H1 (cell line): ENCODE measurements at regions not wholly inside any gene's neighbourhood (a gene's known extent, or its start where the extent isn't known, plus 50 kb on each side); places are given as distances from the start of the nearest gene placed in this dataset.

ENCODE experiments used
- CTCF ChIA-PET: fragments of 300-600 bp; sonication (Branson Sonifier 250); formaldehyde crosslinking; loops from one replicate; lab custom pipeline; 2021; ENCODE audit not compliant: partially characterized antibody; lab: Charles Lee
- POLR2A ChIA-PET: fragments of 300-600 bp; sonication (Branson Sonifier 250); formaldehyde crosslinking; loops from one replicate; lab custom pipeline; 2021; ENCODE audit warnings: inconsistent platforms; ENCODE audit not compliant: partially characterized antibody; lab: Charles Lee
- DNase-seq, 2 experiments: peaks; one replicate each; pipeline versions ENCODE4 v3.0.0 to v3.0.0-alpha.2; 2010 to 2022; ENCODE audit warnings: low spot score in 2 of 2, low read depth in 1 of 2, mixed read lengths in 1 of 2
- FAIRE-seq: peaks from 2 replicates; lab custom pipeline; 2011; peaks lifted over from hg19 to GRCh38; lab: Jason Lieb, UNC
- H2AFZ ChIP-seq: 2 replicates; pipeline ENCODE4 v1.8.1; 2012; ENCODE audit warnings: low read length, inconsistent platforms
- H2AK5ac ChIP-seq: 2 replicates; pipeline ENCODE4 v1.6.1; 2013; ENCODE audit warnings: low read depth, low read length
- H2BK120ac ChIP-seq: replicated peaks from 2 replicates; pipeline ENCODE3; 2013; ENCODE audit warnings: low read depth, low read length, inconsistent platforms
- H2BK12ac ChIP-seq: 2 replicates; pipeline ENCODE4 v1.6.1; 2013; ENCODE audit warnings: low read depth, low read length
- H2BK15ac ChIP-seq: 2 replicates; pipeline ENCODE4 v1.6.1; 2013; ENCODE audit warnings: low read length
- H2BK20ac ChIP-seq: 2 replicates; pipeline ENCODE4 v1.6.1; 2013; ENCODE audit warnings: low read length
- H2BK5ac ChIP-seq: 2 replicates; pipeline ENCODE4 v1.6.1; 2013; ENCODE audit warnings: low read depth, low read length
- H3K14ac ChIP-seq: 2 replicates; pipeline ENCODE4 v1.6.1; 2013; ENCODE audit warnings: inconsistent platforms; ENCODE audit not compliant: insufficient read length
- H3K18ac ChIP-seq: 2 replicates; pipeline ENCODE4 v1.6.1; 2013; ENCODE audit warnings: low read length; ENCODE audit errors: extremely low read depth
- H3K23ac ChIP-seq: 2 replicates; pipeline ENCODE4 v1.6.1; 2013; ENCODE audit warnings: inconsistent platforms; ENCODE audit not compliant: insufficient read length
- H3K23me2 ChIP-seq: 2 replicates; pipeline ENCODE4 v1.6.1; 2013; ENCODE audit warnings: low read depth, low read length
- H3K27ac ChIP-seq: 2 replicates; pipeline ENCODE4 v1.6.1; 2011; ENCODE audit warnings: low read depth, low read length, inconsistent platforms
- H3K27me3 ChIP-seq, 4 experiments: replicated peaks in 1 of 4; 1 replicate in 1 of 4; 2 replicates in 3 of 4; pipeline versions ENCODE4 v1.6.1 to v1.8.1; 2011 to 2013; ENCODE audit warnings: low read length in 3 of 4, mild to moderate bottlenecking in 3 of 4, inconsistent platforms in 2 of 4, mixed read lengths in 2 of 4, moderate library complexity in 1 of 4; ENCODE audit not compliant: control insufficient read depth in 3 of 4, insufficient read depth in 3 of 4; ENCODE audit errors: extremely low read depth in 1 of 4
- H3K36me3 ChIP-seq, 4 experiments: 2 replicates each; pipeline versions ENCODE4 v1.6.1 to v1.8.1; 2011 to 2013; ENCODE audit warnings: mild to moderate bottlenecking in 4 of 4, low read length in 3 of 4, moderate library complexity in 2 of 4, control low read depth in 1 of 4, inconsistent platforms in 1 of 4; ENCODE audit not compliant: insufficient read depth in 4 of 4, control insufficient read depth in 2 of 4
- H3K4ac ChIP-seq: replicated peaks from 2 replicates; pipeline ENCODE3; 2013; ENCODE audit warnings: low read length, low read depth, mixed read lengths, inconsistent platforms; ENCODE audit not compliant: insufficient read length
- H3K4me1 ChIP-seq, 4 experiments: replicated peaks in 1 of 4; 1 replicate in 1 of 4; 2 replicates in 3 of 4; pipeline versions ENCODE4 v1.6.1 to v1.8.1; 2011 to 2013; ENCODE audit warnings: low read length in 3 of 4, inconsistent platforms in 2 of 4, mixed read lengths in 1 of 4; ENCODE audit not compliant: insufficient read depth in 4 of 4, control insufficient read depth in 3 of 4
- H3K4me2 ChIP-seq, 2 experiments: 2 replicates each; pipeline versions ENCODE4 v1.6.1 to v1.8.1; 2011 to 2013; ENCODE audit warnings: low read depth in 2 of 2, low read length in 2 of 2, control low read depth in 1 of 2, inconsistent platforms in 1 of 2, mild to moderate bottlenecking in 1 of 2; ENCODE audit not compliant: insufficient read depth in 1 of 2
- H3K4me3 ChIP-seq, 4 experiments: fragments of 200-600, 300-600 bp in 1 of 4; sonication (generic), shearing (Covaris generic), sonication (Bioruptor Twin) in 1 of 4; 2 replicates each; pipeline versions ENCODE4 v1.5.1 to v1.8.1; 2011 to 2016; ENCODE audit warnings: low read length in 4 of 4, low read depth in 3 of 4, control low read depth in 2 of 4, inconsistent platforms in 2 of 4, mild to moderate bottlenecking in 2 of 4, mixed read lengths in 1 of 4, moderate library complexity in 1 of 4; ENCODE audit not compliant: insufficient read depth in 2 of 4; ENCODE audit errors: extremely low read depth in 1 of 4
- H3K56ac ChIP-seq: replicated peaks from 2 replicates; pipeline ENCODE3; 2013; ENCODE audit warnings: low read depth, mild to moderate bottlenecking, mixed read lengths, low read length, inconsistent platforms; ENCODE audit not compliant: insufficient read length
- H3K79me1 ChIP-seq: 2 replicates; pipeline ENCODE4 v1.6.1; 2013; ENCODE audit warnings: low read depth, low read length, control low read depth
- H3K79me2 ChIP-seq, 2 experiments: 2 replicates each; pipeline versions ENCODE4 v1.6.1 to v1.8.1; 2012 to 2013; ENCODE audit warnings: low read length in 2 of 2, mild to moderate bottlenecking in 2 of 2, inconsistent platforms in 1 of 2; ENCODE audit not compliant: insufficient read depth in 2 of 2, control insufficient read depth in 1 of 2
- H3K9ac ChIP-seq, 4 experiments: replicated peaks in 1 of 4; 1 replicate in 1 of 4; 2 replicates in 3 of 4; pipeline versions ENCODE4 v1.6.1 to v1.8.1; 2011 to 2013; ENCODE audit warnings: low read depth in 3 of 4, low read length in 3 of 4, control low read depth in 2 of 4, mild to moderate bottlenecking in 2 of 4, moderate library complexity in 2 of 4, inconsistent platforms in 1 of 4; ENCODE audit errors: extremely low read depth in 1 of 4
- H3K9me3 ChIP-seq, 2 experiments: 2 replicates each; pipeline versions ENCODE4 v1.6.1 to v1.8.1; 2012 to 2013; ENCODE audit warnings: mild to moderate bottlenecking in 2 of 2, moderate library complexity in 2 of 2, control low read depth in 1 of 2, inconsistent platforms in 1 of 2, low read depth in 1 of 2, low read length in 1 of 2, mixed read lengths in 1 of 2; ENCODE audit not compliant: insufficient read depth in 2 of 2
- H4K20me1 ChIP-seq, 2 experiments: replicated peaks in 1 of 2; 2 replicates each; pipeline versions ENCODE3 to v1.8.1; 2011 to 2013; ENCODE audit warnings: inconsistent platforms in 2 of 2, low read length in 2 of 2, mild to moderate bottlenecking in 1 of 2; ENCODE audit not compliant: insufficient read depth in 2 of 2, control insufficient read depth in 1 of 2
- H4K5ac ChIP-seq: 2 replicates; pipeline ENCODE4 v1.6.1; 2013; ENCODE audit warnings: low read length, low read depth, mixed read lengths, inconsistent platforms; ENCODE audit not compliant: insufficient read length
- H4K8ac ChIP-seq: 2 replicates; pipeline ENCODE4 v1.8.0; 2013; ENCODE audit warnings: mild to moderate bottlenecking, moderate library complexity, low read length, inconsistent platforms; ENCODE audit not compliant: insufficient read depth; ENCODE audit errors: extremely low read depth
- H4K91ac ChIP-seq: replicated peaks from 2 replicates; pipeline ENCODE3; 2013; ENCODE audit warnings: low read length, mixed read lengths, inconsistent platforms; ENCODE audit not compliant: insufficient read length
- ASH2L ChIP-seq: fragments of 200-600, 300-600 bp; sonication (generic); IDR thresholded peaks from one replicate; pipeline ENCODE4 v1.7.1; 2017; ENCODE audit warnings: low read length
- CBX5 ChIP-seq: fragments of 300-800, 300-1000 bp; sonication (generic); IDR thresholded peaks from 2 replicates; pipeline ENCODE4 v1.7.1; 2016; ENCODE audit warnings: antibody characterized with exemption, low read length, low read depth
- CHD2 ChIP-seq: IDR thresholded peaks from 2 replicates; pipeline ENCODE4 v1.6.1; 2012; ENCODE audit warnings: low read length, improper control_type of control experiment
- EZH2 ChIP-seq: fragments of 200-600 bp; sonication (generic); IDR thresholded peaks from 2 replicates; pipeline ENCODE4 v1.7.1; 2012; ENCODE audit warnings: low read depth, mild to moderate bottlenecking, moderate library complexity, low read length, inconsistent platforms; ENCODE audit not compliant: severe bottlenecking
- NRF1 ChIP-seq: IDR thresholded peaks from 2 replicates; pipeline ENCODE4 v1.6.1; 2011; ENCODE audit warnings: mild to moderate bottlenecking, low read depth, low read length, improper control_type of control experiment
- RNF2 ChIP-seq: fragments of 200-900, 300-1000 bp; sonication (generic); IDR thresholded peaks from 2 replicates; pipeline ENCODE4 v1.7.1; 2016; ENCODE audit warnings: borderline replicate concordance, low read depth, mild to moderate bottlenecking, antibody characterized with exemption, low read length; ENCODE audit not compliant: poor library complexity, severe bottlenecking; ENCODE audit errors: missing control alignments
- SIX5 ChIP-seq: IDR thresholded peaks from 2 replicates; pipeline ENCODE4 v1.6.1; 2011; ENCODE audit warnings: mild to moderate bottlenecking, low read depth, low read length
- SP1 ChIP-seq: IDR thresholded peaks from 2 replicates; pipeline ENCODE4 v1.6.1; 2011; ENCODE audit warnings: low read depth, low read length
- TAF7 ChIP-seq: optimal IDR thresholded peaks from 2 replicates; pipeline ENCODE3; 2011; ENCODE audit warnings: low read depth, mild to moderate bottlenecking, inconsistent platforms, low read length, moderate library complexity, borderline replicate concordance
- TCF12 ChIP-seq: IDR thresholded peaks from 2 replicates; pipeline ENCODE4 v1.6.1; 2011; ENCODE audit warnings: low read depth, mild to moderate bottlenecking, low read length
- TEAD4 ChIP-seq: IDR thresholded peaks from 2 replicates; pipeline ENCODE4 v1.6.1; 2012; ENCODE audit warnings: low read depth, low read length, inconsistent platforms, mixed read lengths
- ZNF274 ChIP-seq: IDR thresholded peaks from 2 replicates; pipeline ENCODE4 v1.7.0; 2012; ENCODE audit warnings: low read length, borderline replicate concordance; ENCODE audit errors: extremely low read depth
- WGBS, 2 experiments: shearing (Covaris generic) in 1 of 2; methylation state at CpG; one replicate each; pipeline versions ENCODE4 v1.1.6 to v1.1.7; 2013 to 2015; ENCODE audit warnings: low lambda C conversion rate in 2 of 2, mixed read lengths in 2 of 2, inconsistent platforms in 1 of 2, low coverage in 1 of 2, missing lambda C conversion rate in 1 of 2; ENCODE audit not compliant: insufficient replicate concordance in 2 of 2, insufficient coverage in 1 of 2, insufficient read length in 1 of 2; ENCODE audit errors: extremely low coverage in 1 of 2, missing lambda C conversion rate in 1 of 2; 5-methylcytosine and 5-hydroxymethylcytosine counted together
- TF ChIP-seq, protein P1 (sequence below): IDR thresholded peaks from 2 replicates; pipeline ENCODE4 v1.6.1; 2012; ENCODE audit warnings: inconsistent platforms
- TF ChIP-seq, protein P2 (sequence below): IDR thresholded peaks from 2 replicates; pipeline ENCODE4 v1.6.1; 2011; ENCODE audit warnings: low read length, improper control_type of control experiment

DNA sequence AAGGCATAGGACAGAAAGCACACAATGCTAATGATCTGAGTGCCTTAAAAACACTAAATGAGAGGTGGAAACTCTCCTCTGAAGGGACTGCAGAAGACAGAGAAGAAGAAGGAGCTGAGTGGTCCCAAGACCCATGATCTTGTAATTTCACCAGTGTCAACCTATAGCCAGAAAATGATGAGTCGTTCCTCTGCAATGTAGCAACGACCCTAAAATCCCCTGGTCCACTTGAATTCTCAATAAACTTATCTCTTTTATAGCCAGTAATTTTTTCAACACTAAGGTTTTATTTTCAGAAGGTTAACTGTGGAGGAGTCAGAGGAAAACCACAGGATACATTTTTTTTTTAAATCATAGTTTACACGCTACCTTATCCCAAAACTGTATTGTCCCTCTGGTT is 490.6 kb upstream of the MARCKS start:
- Histone ChIP-seq H4K8ac (no peak overlapping the region), H2BK12ac (no peak overlapping the region), H3K18ac (no peak overlapping the region), H3K79me2 (no peaks in the 10 kb centered on the region), H2BK20ac (no peak overlapping the region), H3K4me2 (no peak overlapping the region), H3K36me3 (no peaks in the 10 kb centered on the region), H2AFZ (no peak overlapping the region), H3K23ac (no peak overlapping the region), H3K4me1 (peaks cover 0 to 5% (median 2%) of the 10 kb centered on the region in 4 experiments; a peak in 2 of 7 replicates), H3K79me1 (no peaks in the 10 kb centered on the region), H3K56ac (no peak overlapping the region), H2BK15ac (no peak overlapping the region), H2BK5ac (no peak overlapping the region), H3K27ac (no peak overlapping the region), H3K9me3 (no peaks in the 10 kb centered on the region), H3K4me3 (no peak overlapping the region), H4K5ac (no peak overlapping the region), H3K23me2 (no peaks in the 10 kb centered on the region), H3K14ac (no peak overlapping the region), H2BK120ac (no peak overlapping the region), H2AK5ac (no peak overlapping the region), H3K27me3 (no peaks in the 10 kb centered on the region), H3K9ac (no peak overlapping the region), H4K20me1 (no peaks in the 10 kb centered on the region), H3K4ac (no peak overlapping the region), H4K91ac (no peak overlapping the region)
- no peak for DNase-seq
- 93% methylated on average over 3 of the region's 3 CpGs; no CpG with 5 or more reads in 1 of the 2 experiments for WGBS, 2 experiments
- FAIRE-seq = no peak
- ChIA-PET POLR2A (no interaction called here), CTCF (no interaction called here)
- TF ChIP-seq ZNF274 (no peak), NRF1 (no peak), TAF7 (no peak), ASH2L (no peak), CBX5 (no peak), SIX5 (no peak), RNF2 (no peak), SP1 (no peak), TCF12 (no peak), EZH2 (no peak), CHD2 (no peak), TEAD4 (no peak)
- TF ChIP-seq, protein P1, sequence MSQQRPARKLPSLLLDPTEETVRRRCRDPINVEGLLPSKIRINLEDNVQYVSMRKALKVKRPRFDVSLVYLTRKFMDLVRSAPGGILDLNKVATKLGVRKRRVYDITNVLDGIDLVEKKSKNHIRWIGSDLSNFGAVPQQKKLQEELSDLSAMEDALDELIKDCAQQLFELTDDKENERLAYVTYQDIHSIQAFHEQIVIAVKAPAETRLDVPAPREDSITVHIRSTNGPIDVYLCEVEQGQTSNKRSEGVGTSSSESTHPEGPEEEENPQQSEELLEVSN = no peak
- TF ChIP-seq, protein P2, sequence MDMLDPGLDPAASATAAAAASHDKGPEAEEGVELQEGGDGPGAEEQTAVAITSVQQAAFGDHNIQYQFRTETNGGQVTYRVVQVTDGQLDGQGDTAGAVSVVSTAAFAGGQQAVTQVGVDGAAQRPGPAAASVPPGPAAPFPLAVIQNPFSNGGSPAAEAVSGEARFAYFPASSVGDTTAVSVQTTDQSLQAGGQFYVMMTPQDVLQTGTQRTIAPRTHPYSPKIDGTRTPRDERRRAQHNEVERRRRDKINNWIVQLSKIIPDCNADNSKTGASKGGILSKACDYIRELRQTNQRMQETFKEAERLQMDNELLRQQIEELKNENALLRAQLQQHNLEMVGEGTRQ = no peak
